C4-2B (cell line): ENCODE measurements at regions not wholly inside any gene's neighbourhood (a gene's known extent, or its start where the extent isn't known, plus 50 kb on each side); places are given as distances from the start of the nearest gene placed in this dataset.

Experiments used
- H3K27ac ChIP-seq: fragments of 450-650 bp; 2 replicates; pipeline ENCODE4 v1.5.1; 2017
- CTCF ChIP-seq: fragments of 450-650 bp; conservative IDR thresholded peaks from 2 replicates; pipeline ENCODE4 v1.5.1; 2017; ENCODE audit warnings: mild to moderate bottlenecking
- ZFX ChIP-seq: fragments of 450-650 bp; IDR thresholded peaks from 2 replicates; pipeline ENCODE4 v1.6.1; 2017

- TF ChIP-seq ZFX: no peak
- no peak for TF ChIP-seq CTCF
- no peak overlapping the region for H3K27ac ChIP-seq
Observed at GRCh38 chr1:87210151-87210550, 118.5 kb upstream of the LMO4 start.

- no peak overlapping the region for H3K27ac ChIP-seq
- TF ChIP-seq ZFX: no peak
- no peak for TF ChIP-seq CTCF
Observed at GRCh38 chr1:87212431-87213134, 116.1 kb upstream of the LMO4 start.

GRCh38 chr1:87213135-87213515 lies 115.6 kb upstream of the LMO4 start:
- TF ChIP-seq CTCF (no peak), ZFX (no peak)
- no peak overlapping the region for H3K27ac ChIP-seq

- TF ChIP-seq ZFX (no peak), CTCF (no peak)
- no peak overlapping the region for H3K27ac ChIP-seq
Observed at GRCh38 chr1:87215592-87215991, 113.1 kb upstream of the LMO4 start.

- TF ChIP-seq CTCF: no peak
- TF ChIP-seq ZFX: no peak
- no peak overlapping the region for H3K27ac ChIP-seq
Observed at GRCh38 chr1:87218618-87219017, 110.1 kb upstream of the LMO4 start.

GRCh38 chr1:87219141-87219540 lies 109.5 kb upstream of the LMO4 start:
- H3K27ac ChIP-seq: no peak overlapping the region
- TF ChIP-seq CTCF: no peak
- no peak for TF ChIP-seq ZFX

- TF ChIP-seq ZFX (no peak), CTCF (no peak)
- no peak overlapping the region for H3K27ac ChIP-seq
Observed at GRCh38 chr1:87219626-87220025, 109.1 kb upstream of the LMO4 start.
